NOMO-1 treated with dmso at 0.1 percent for 144 hours (cell line): ENCODE measurements at regions not wholly inside any gene's neighbourhood (a gene's known extent, or its start where the extent isn't known, plus 50 kb on each side); places are given as distances from the start of the nearest gene placed in this dataset.

Source experiments
- DNase-seq: peaks from one replicate; lab custom pipeline; 2025; ENCODE audit not compliant: unreplicated experiment; lab: John Stamatoyannopoulos, UW

- DNase-seq, result no peak
These were observed 423.5 kb downstream of the COL12A1 start for GRCh38 chr6:74782346-74782745.

GRCh38 chr6:74780831-74781230, 425.0 kb downstream of the COL12A1 start:
- no peak for DNase-seq

- no peak for DNase-seq
These were observed 437.1 kb downstream of the COL12A1 start for GRCh38 chr6:74768738-74769137.

GRCh38 chr6:74768120-74768519, 437.7 kb downstream of the COL12A1 start:
- no peak for DNase-seq

- no peak for DNase-seq
These were observed 440.4 kb downstream of the COL12A1 start for GRCh38 chr6:74765486-74765885.

GRCh38 chr6:74764486-74764885, 441.4 kb downstream of the COL12A1 start:
- DNase-seq, result no peak

- DNase-seq, result no peak
These were observed 443.0 kb downstream of the COL12A1 start for GRCh38 chr6:74762841-74763240.

- no peak for DNase-seq
These were observed 448.0 kb downstream of the COL12A1 start for GRCh38 chr6:74757813-74758212.

GRCh38 chr6:74756923-74757322, 448.9 kb downstream of the COL12A1 start:
- DNase-seq, result no peak

- DNase-seq, result no peak
These were observed 450.1 kb downstream of the COL12A1 start for GRCh38 chr6:74755778-74756177.

GRCh38 chr6:74755196-74755595, 450.7 kb downstream of the COL12A1 start:
- no peak for DNase-seq

- no peak for DNase-seq
These were observed 451.8 kb downstream of the COL12A1 start for GRCh38 chr6:74753883-74754600.

GRCh38 chr6:74752303-74752702, 453.6 kb downstream of the COL12A1 start:
- no peak for DNase-seq

GRCh38 chr6:74750826-74751225, 455.0 kb downstream of the COL12A1 start:
- DNase-seq, result no peak

GRCh38 chr6:74749211-74750147, 456.4 kb downstream of the COL12A1 start:
- DNase-seq, result no peak

GRCh38 chr6:74745670-74746069, 460.2 kb downstream of the COL12A1 start:
- DNase-seq, result no peak

GRCh38 chr6:74742793-74743508, 462.9 kb downstream of the COL12A1 start:
- no peak for DNase-seq

- DNase-seq, result no peak
These were observed 464.2 kb downstream of the COL12A1 start for GRCh38 chr6:74741646-74742045.

GRCh38 chr6:74735304-74735703, 470.5 kb downstream of the COL12A1 start:
- DNase-seq, result no peak

- no peak for DNase-seq
These were observed 471.0 kb downstream of the COL12A1 start for GRCh38 chr6:74734901-74735300.

GRCh38 chr6:74733830-74734620, 471.8 kb downstream of the COL12A1 start:
- no peak for DNase-seq
